Left lobe of liver (tissue), 2 donors: ENCODE measurements at regions not wholly inside any gene's neighbourhood (a gene's known extent, or its start where the extent isn't known, plus 50 kb on each side); places are given as distances from the start of the nearest gene placed in this dataset.

ENCODE experiments used
- ATAC-seq: fragments of 200-7000 bp; cut with Tn5 transposase; one replicate; pipeline ENCODE4 v1.9.1; 2020; ENCODE audit warnings: mild to moderate bottlenecking, moderate library complexity
- DNase-seq: peaks from one replicate; pipeline ENCODE4 v3.0.0-alpha.2; 2020; ENCODE audit warnings: low spot score
- donor health status: DM: no; HTN: no; CAD: no; lungs with moderate emphysema.
- donor health status: DM: no; HTN: yes; CAD: no.

- DNase-seq (no peak), ATAC-seq (no peak)
Observed at GRCh38 chr10:120702032-120702431, 149.1 kb upstream of the WDR11 start.

GRCh38 chr10:120705309-120705708, 145.9 kb upstream of the WDR11 start:
- no peak for DNase-seq
- no peak for ATAC-seq

- DNase-seq (no peak), ATAC-seq (no peak)
Observed at GRCh38 chr10:120710076-120710475, 141.1 kb upstream of the WDR11 start.

GRCh38 chr10:120711860-120712259, 139.3 kb upstream of the WDR11 start:
- ATAC-seq (no peak), DNase-seq (no peak)

- ATAC-seq (no peak), DNase-seq (no peak)
Observed at GRCh38 chr10:120713573-120714205, 137.5 kb upstream of the WDR11 start.

GRCh38 chr10:120715171-120715570, 136.0 kb upstream of the WDR11 start:
- no peak for DNase-seq
- ATAC-seq: no peak

GRCh38 chr10:120719333-120719732, 131.8 kb upstream of the WDR11 start:
- no peak for ATAC-seq
- DNase-seq: no peak

- no peak for ATAC-seq
- DNase-seq: no peak
Observed at GRCh38 chr10:120727001-120727400, 124.2 kb upstream of the WDR11 start.

GRCh38 chr10:120729547-120729946, 121.6 kb upstream of the WDR11 start:
- DNase-seq: no peak

GRCh38 chr10:120732067-120732466, 119.1 kb upstream of the WDR11 start:
- ATAC-seq: no peak
- no peak for DNase-seq

More at GRCh38 chr10:120729547-120729946, 121.6 kb upstream of the WDR11 start:
- no peak for ATAC-seq

GRCh38 chr10:120732643-120733313, 118.4 kb upstream of the WDR11 start:
- DNase-seq (no peak), ATAC-seq (no peak)

GRCh38 chr10:120734483-120735078, 116.6 kb upstream of the WDR11 start:
- no peak for ATAC-seq
- DNase-seq: no peak

GRCh38 chr10:120735315-120735714, 115.8 kb upstream of the WDR11 start:
- DNase-seq (no peak), ATAC-seq (no peak)

- ATAC-seq: peak; percentile 84
- no peak for DNase-seq
Observed at GRCh38 chr10:120735773-120736371, 115.3 kb upstream of the WDR11 start.

- no peak for DNase-seq
- ATAC-seq: no peak
Observed at GRCh38 chr10:120736377-120736776, 114.8 kb upstream of the WDR11 start.

GRCh38 chr10:120738658-120739057, 112.5 kb upstream of the WDR11 start:
- no peak for DNase-seq
- ATAC-seq: no peak

- peak; percentile 57 for ATAC-seq
- DNase-seq: no peak
Observed at GRCh38 chr10:120741396-120741795, 109.8 kb upstream of the WDR11 start.

- ATAC-seq (no peak), DNase-seq (no peak)
Observed at GRCh38 chr10:120742373-120742772, 108.8 kb upstream of the WDR11 start.

- DNase-seq (no peak), ATAC-seq (no peak)
Observed at GRCh38 chr10:120744040-120744439, 107.1 kb upstream of the WDR11 start.

GRCh38 chr10:120746001-120746777, 105.0 kb upstream of the WDR11 start:
- DNase-seq (no peak), ATAC-seq (no peak)

GRCh38 chr10:120748519-120748918, 102.6 kb upstream of the WDR11 start:
- no peak for DNase-seq
- no peak for ATAC-seq
